ENCODE measurements at regions not wholly inside any gene's neighbourhood (a gene's known extent, or its start where the extent isn't known, plus 50 kb on each side); places are given as distances from the start of the nearest gene placed in this dataset.
"Not testable (repeated sequence)": the region's sequence is repeated elsewhere in the genome, so short reads cannot be mapped to it uniquely, and the experiment has no call there.

GRCh38 chr6:60384614-60385013 is 1901.4 kb downstream of the KHDRBS2 start:
- intact Hi-C loops (cut with DNase I; ENCODE audit: low total_unique reads); H3K4me3 ChIP-seq; DNase-seq; H3K4me1 ChIP-seq; H3K36me3 ChIP-seq; H3K27ac ChIP-seq; H3K27me3 ChIP-seq (replicated peaks in 1 of 7): not testable (repeated sequence)
- H3K9me3 ChIP-seq = peaks cover 0 to 15% (median 0%) of the 10 kb centered on the region in 8 donors
- 68 to 88% (median 77%) methylated on average over 6 of the region's 6 CpGs; no CpG with 5 or more reads in 1 of the 5 donors for WGBS, 5 donors

DNA sequence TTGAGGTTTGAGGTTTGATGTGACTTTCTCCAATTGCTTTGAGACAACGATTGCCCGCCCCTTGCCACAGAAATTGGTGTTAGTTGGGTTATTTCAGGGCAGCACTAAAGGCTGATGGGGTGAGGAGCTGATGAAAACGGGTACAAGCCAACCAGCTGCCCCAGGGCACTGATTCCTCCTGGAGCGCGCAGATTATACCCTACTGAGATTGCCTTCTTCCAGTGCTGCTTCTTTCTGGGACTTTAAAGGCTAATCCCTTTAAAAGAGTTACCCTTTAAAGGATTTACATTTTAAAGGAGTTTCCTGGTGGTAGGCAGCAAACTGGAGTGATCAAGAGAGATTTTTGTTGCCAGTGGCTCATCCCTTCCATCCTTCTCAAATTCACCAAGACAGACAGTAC is 1903.3 kb downstream of the KHDRBS2 start:
- H3K9me3 ChIP-seq = peaks cover 0 to 23% (median 3%) of the 10 kb centered on the region in 8 donors
- 57 to 66% (median 64%) methylated on average over 5 of the region's 5 CpGs for WGBS, 5 donors
- H3K4me3 ChIP-seq; H3K27ac ChIP-seq; DNase-seq; H3K27me3 ChIP-seq (replicated peaks in 1 of 7); H3K36me3 ChIP-seq; H3K4me1 ChIP-seq; intact Hi-C loops (cut with DNase I; ENCODE audit: low total_unique reads): not testable (repeated sequence)

DNA sequence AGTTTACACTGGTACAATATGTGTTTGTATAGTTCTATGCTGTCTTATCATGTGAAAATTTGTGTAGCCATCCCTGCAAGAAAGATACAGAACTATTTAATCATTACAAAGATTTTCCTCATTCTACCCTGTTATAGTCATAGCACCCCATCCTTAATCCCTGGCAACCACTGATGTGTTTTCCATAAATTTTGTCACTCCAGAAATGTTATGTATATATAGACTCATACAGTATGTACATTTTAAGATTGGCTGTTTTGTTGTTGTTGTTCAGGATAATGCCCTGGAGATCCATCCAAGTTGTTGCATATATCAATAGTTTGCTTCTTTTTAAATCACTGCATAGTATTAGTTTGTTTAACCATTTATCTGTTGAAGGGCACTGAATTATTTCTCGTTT is 1911.9 kb downstream of the KHDRBS2 start:
- peaks cover 0 to 13% (median 5%) of the 10 kb centered on the region in 8 donors for H3K9me3 ChIP-seq

GRCh38 chr6:60367800-60368199 is 1918.2 kb downstream of the KHDRBS2 start:
- H3K4me3 ChIP-seq; DNase-seq; intact Hi-C loops (cut with DNase I; ENCODE audit: low total_unique reads); H3K4me1 ChIP-seq; H3K36me3 ChIP-seq; H3K27me3 ChIP-seq (replicated peaks in 1 of 7); H3K27ac ChIP-seq: not testable (repeated sequence)
- 78 to 91% (median 87%) methylated on average over 5 of the region's 5 CpGs for WGBS, 5 donors
- H3K9me3 ChIP-seq = peaks cover 0 to 12% (median 2%) of the 10 kb centered on the region in 8 donors

More for the DNA sequence above, 1911.9 kb downstream of the KHDRBS2 start:
- H3K4me1 ChIP-seq; H3K27ac ChIP-seq; DNase-seq; intact Hi-C loops (cut with DNase I; ENCODE audit: low total_unique reads); H3K27me3 ChIP-seq (replicated peaks in 1 of 7); H3K4me3 ChIP-seq; H3K36me3 ChIP-seq: not testable (repeated sequence)
- WGBS, 5 donors = 45 to 66% (median 56%) methylated on average over 1 of the region's 1 CpG

GRCh38 chr6:60365901-60366300 is 1920.1 kb downstream of the KHDRBS2 start:
- DNase-seq; H3K4me3 ChIP-seq; H3K4me1 ChIP-seq; H3K27ac ChIP-seq; H3K36me3 ChIP-seq; H3K27me3 ChIP-seq (replicated peaks in 1 of 7); intact Hi-C loops (cut with DNase I; ENCODE audit: low total_unique reads); H3K9me3 ChIP-seq: not testable (repeated sequence)

- H3K9me3 ChIP-seq = peaks cover 0 to 25% (median 7%) of the 10 kb centered on the region in 8 donors
- H3K36me3 ChIP-seq; H3K4me1 ChIP-seq; DNase-seq; H3K4me3 ChIP-seq; intact Hi-C loops (cut with DNase I; ENCODE audit: low total_unique reads); H3K27ac ChIP-seq; H3K27me3 ChIP-seq (replicated peaks in 1 of 7): not testable (repeated sequence)
Observed at GRCh38 chr6:60342411-60343008, 1943.5 kb downstream of the KHDRBS2 start.

DNA sequence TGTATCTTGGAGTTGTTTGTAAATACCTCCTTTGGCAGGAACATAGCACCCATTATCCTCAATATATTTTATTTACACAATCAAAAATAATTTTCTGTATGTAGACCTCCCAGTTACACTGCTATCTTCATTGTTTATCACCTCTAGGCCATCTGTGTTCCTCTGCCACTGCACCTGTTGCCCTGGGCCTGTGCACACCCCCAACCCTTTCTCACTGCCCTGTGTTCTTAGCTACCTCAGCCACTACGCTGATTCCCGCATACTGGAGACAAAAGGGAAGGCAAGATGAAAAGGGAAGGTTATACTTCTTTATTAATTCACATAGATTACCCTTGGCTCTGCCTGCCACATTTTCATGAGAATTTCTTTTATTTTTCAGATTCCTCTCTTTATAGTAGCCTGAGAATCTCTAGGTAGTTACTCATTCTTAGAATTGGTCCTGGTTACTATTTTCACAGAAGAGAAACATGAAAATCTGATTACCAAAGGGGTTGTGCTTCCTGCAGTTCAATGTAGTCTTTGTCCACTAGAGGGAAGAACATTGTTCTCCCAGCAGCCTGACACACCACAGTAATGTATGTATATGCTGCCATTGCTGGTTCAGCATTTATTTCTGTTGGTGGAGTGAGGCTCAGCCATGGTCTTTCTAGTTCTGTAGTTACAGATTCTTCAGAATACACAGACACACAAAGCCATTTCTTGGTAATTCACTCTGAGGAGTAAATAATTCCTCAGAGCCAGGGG is 1947.5 kb downstream of the KHDRBS2 start:
- H3K27me3 ChIP-seq (replicated peaks in 1 of 7); H3K36me3 ChIP-seq; H3K4me3 ChIP-seq; H3K4me1 ChIP-seq; intact Hi-C loops (cut with DNase I; ENCODE audit: low total_unique reads); DNase-seq; H3K9me3 ChIP-seq; H3K27ac ChIP-seq: not testable (repeated sequence)
- WGBS, 5 donors = 90 to 96% (median 94%) methylated on average over 2 of the region's 2 CpGs

DNA sequence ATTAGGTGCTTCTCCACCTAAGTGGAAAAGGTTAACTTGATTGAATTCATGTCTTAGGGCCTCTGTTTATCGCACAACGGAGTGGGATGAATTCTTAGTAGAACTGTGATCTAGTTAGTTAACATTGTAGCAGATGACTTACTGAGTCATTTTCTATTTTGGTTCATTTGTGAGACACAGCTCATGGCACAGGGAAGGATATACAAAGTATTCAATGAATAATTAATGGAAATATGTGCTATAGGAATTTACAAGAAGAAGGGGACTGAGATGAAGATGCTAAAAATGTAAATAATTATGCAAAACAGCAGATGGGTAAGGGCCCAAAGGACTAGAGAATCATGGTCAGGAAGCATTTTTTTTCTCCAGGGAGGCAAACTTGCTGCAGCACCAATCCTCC is 1950.9 kb downstream of the KHDRBS2 start:
- WGBS, 5 donors = 89 to 97% (median 94%) methylated on average over 2 of the region's 2 CpGs

DNA sequence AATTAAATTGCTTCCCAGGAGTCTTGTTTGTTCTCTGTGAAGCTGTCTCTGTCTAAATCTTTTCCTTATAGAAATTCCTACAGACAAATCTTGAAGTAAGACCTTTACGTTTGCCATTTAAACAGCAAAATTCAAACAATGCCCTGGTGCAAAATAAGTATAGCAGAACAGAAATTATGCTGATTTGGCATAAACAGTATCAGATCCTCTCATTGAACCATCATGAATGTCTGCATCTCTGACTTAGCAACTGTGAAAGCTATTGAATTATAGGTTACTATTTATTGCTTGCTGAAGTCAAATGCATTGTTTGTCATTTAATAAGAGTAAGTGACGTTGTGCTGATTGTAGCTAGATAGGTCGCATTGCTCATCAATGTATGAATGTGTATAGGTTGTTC is 1952.3 kb downstream of the KHDRBS2 start:
- H3K36me3 ChIP-seq; H3K4me1 ChIP-seq; intact Hi-C loops (cut with DNase I; ENCODE audit: low total_unique reads); DNase-seq; H3K27ac ChIP-seq; H3K27me3 ChIP-seq (replicated peaks in 1 of 7); H3K4me3 ChIP-seq: not testable (repeated sequence)
- WGBS, 5 donors = 76 to 90% (median 81%) methylated on average over 3 of the region's 3 CpGs
- H3K9me3 ChIP-seq = peaks cover 0 to 17% (median 4%) of the 10 kb centered on the region in 8 donors

More for the DNA sequence above, 1950.9 kb downstream of the KHDRBS2 start:
- DNase-seq; H3K27me3 ChIP-seq (replicated peaks in 1 of 7); H3K4me3 ChIP-seq; intact Hi-C loops (cut with DNase I; ENCODE audit: low total_unique reads); H3K9me3 ChIP-seq; H3K36me3 ChIP-seq; H3K27ac ChIP-seq; H3K4me1 ChIP-seq: not testable (repeated sequence)

DNA sequence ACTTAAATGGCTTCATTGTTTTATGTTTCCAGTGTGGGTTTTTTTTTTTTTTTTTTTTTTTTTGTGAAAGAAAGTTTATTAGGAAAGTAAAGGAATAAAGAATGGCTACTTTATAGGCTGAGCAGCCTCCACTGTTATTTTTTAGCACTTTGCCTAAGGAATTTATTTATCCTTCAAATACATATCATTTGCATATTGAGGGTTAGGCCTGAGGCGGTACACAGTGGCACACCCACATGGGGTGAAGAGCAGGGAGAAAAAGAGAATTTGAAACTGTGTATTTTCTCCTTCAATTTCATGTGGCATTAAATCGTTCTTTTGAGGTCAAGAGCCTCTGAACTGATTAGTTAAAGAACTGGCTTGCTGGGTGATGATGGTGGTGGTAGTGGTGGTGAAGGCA is 1977.1 kb downstream of the KHDRBS2 start:
- whole genome bisulfite sequencing, 5 donors = 81 to 89% (median 84%) methylated on average over 2 of the region's 2 CpGs
- H3K4me3 ChIP-seq; DNase-seq; H3K9me3 ChIP-seq; H3K27ac ChIP-seq; H3K36me3 ChIP-seq; H3K4me1 ChIP-seq; intact Hi-C loops (cut with DNase I; ENCODE audit: low total_unique reads); H3K27me3 ChIP-seq (replicated peaks in 1 of 7): not testable (repeated sequence)

Measured in spleen (tissue), 11 donors.